ENCODE measurements at regions not wholly inside any gene's neighbourhood (a gene's known extent, or its start where the extent isn't known, plus 50 kb on each side); places are given as distances from the start of the nearest gene placed in this dataset.

GRCh38 chr10:28250782-28251181, 52.1 kb downstream of the MPP7 start:
- DNase-seq (ENCODE audit: low read depth) = no peak

GRCh38 chr10:28250358-28250757, 52.5 kb downstream of the MPP7 start:
- DNase-seq (ENCODE audit: low read depth) = no peak

- DNase-seq (ENCODE audit: low read depth) = no peak
These were observed 53.4 kb downstream of the MPP7 start for GRCh38 chr10:28249512-28249911.

GRCh38 chr10:28248092-28248491, 54.8 kb downstream of the MPP7 start:
- DNase-seq (ENCODE audit: low read depth) = no peak

GRCh38 chr10:28246023-28246422, 56.8 kb downstream of the MPP7 start:
- no peak for DNase-seq (ENCODE audit: low read depth)

- no peak for DNase-seq (ENCODE audit: low read depth)
These were observed 58.9 kb downstream of the MPP7 start for GRCh38 chr10:28243923-28244322.

- no peak for DNase-seq (ENCODE audit: low read depth)
These were observed 60.2 kb downstream of the MPP7 start for GRCh38 chr10:28242555-28243204.

DNA sequence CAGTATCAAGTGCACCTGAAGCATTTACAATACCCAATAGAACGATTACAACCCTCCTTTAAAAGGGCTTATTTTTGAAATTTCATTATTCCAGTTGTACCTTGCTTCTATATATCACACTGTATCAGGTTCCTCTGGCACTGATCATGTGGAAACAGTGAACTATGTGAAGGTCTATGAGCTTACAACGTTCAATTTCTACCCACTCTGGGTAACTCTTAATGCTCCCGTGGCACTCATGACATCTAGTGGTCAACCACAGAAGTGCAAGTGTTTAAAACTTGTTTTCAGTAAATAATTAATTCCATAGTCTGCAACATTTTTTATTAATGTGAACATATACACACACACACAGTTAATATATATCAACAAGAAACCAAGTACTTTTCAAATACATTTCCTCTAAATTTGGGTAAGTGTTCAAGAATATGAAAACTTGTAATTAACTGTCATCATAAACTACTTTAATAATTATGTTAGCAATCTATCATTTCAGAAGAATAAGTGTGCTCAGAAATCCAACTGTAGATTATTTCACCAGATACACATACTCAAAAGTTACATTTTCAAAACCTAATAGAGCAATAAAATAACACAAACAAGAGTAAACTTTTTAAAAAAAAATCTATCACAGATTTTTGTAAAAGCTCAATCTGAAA, 61.0 kb downstream of the MPP7 start:
- peak; percentile 23 for DNase-seq (ENCODE audit: low read depth)

GRCh38 chr10:28240400-28240799, 62.5 kb downstream of the MPP7 start:
- no peak for DNase-seq (ENCODE audit: low read depth)

DNA sequence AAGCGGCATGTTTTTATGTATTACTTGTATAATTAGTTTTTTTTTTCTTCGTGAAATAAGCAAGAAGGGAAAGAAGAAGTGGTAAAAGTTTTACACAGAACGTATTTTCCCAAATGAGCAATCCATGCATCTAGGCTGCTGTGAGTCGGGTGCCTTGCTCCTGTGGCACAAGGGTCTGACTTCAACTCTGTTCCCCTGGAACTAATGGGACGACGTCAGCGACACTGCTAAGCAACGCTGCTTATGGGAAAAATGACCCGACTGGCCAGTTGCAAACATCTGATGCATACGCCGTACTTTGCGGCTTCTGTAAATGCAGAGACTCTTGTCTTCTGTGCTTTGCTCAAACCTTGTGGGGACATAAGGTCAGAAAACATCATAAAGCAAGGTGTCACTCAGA, 66.3 kb downstream of the MPP7 start:
- DNase-seq (ENCODE audit: low read depth) = no peak

GRCh38 chr10:28220811-28221210, 82.1 kb downstream of the MPP7 start:
- no peak for DNase-seq (ENCODE audit: low read depth)

DNA sequence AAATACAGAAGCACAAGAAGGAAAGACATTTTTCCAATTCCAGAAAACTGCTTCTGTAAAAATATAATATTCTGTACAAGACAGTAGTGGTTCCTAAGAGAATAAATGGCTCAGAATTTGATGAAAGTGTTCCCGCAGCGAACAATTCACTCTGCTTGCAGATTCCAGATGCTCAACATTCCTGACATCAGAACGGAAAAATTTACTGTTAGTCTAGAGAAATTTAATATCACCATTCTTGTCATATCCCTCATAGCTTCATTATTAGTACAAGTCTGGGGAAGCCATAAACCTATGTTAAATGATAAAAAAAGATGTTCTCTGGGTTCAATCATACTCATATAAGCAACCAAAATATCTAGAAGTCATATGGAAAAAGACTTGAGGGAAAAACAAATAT, 83.6 kb downstream of the MPP7 start:
- DNase-seq (ENCODE audit: low read depth) = no peak

GRCh38 chr10:28217848-28218247, 85.0 kb downstream of the MPP7 start:
- no peak for DNase-seq (ENCODE audit: low read depth)

DNA sequence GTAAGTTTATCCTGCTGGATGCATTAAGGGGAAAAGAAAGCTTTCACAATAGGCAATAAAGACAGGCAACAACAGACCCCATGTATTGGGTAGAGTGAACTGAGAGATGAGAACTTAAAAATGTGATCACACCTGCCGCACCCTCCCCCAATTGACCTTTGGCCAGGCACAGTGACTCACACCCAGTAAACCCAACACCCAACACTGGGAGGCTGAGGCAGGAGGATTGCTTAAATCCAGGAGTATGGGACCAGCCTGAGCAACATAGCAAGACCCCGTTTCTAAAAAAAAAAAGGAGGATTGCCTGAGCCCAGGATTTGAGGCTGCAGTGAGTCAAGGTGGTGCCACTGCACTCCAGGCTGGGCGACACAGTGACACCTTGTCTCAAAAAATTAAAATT, 86.9 kb downstream of the MPP7 start:
- no peak for DNase-seq (ENCODE audit: low read depth)

DNA sequence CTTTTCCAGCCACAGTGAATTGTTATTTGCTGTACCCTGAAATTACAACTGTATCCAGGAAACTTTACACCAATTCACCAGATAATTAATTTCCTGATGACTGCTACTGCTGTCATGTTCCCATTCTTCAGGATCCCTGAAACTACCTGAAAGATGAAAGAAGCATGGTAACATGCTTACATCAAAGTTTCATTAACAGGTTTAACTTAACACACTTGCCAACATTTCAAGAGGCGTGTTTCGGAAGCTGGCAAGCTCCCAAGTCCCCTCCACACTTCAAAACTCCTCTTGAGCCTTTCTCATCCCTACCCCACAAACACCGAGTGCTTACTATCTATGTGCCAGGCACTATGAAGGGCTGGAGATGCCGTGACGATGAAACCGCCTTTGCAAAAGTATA, 88.6 kb downstream of the MPP7 start:
- no peak for DNase-seq (ENCODE audit: low read depth)

DNA sequence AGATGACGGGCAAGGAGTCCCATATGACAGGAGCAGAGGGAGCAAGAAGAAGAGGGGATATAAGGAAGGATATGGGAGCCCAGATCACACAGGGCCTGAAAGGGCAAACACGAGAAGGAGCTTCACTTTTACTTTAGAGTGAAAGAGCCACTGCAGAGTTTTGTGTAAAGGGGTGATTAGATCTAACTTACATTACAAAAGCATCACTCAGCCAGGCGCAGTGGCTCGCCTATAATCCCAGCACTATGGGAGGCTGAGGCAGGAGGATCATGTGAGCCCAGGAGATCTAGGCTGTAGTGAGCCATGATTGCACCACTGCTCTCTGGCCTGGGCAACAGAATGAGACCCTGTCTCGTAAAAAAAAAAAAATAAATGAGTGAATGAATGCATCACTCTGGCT, 91.1 kb downstream of the MPP7 start:
- no peak for DNase-seq (ENCODE audit: low read depth)

GRCh38 chr10:28207799-28208198, 95.1 kb downstream of the MPP7 start:
- no peak for DNase-seq (ENCODE audit: low read depth)

- DNase-seq (ENCODE audit: low read depth) = no peak
These were observed 99.9 kb downstream of the MPP7 start for GRCh38 chr10:28202941-28203352.

DNA sequence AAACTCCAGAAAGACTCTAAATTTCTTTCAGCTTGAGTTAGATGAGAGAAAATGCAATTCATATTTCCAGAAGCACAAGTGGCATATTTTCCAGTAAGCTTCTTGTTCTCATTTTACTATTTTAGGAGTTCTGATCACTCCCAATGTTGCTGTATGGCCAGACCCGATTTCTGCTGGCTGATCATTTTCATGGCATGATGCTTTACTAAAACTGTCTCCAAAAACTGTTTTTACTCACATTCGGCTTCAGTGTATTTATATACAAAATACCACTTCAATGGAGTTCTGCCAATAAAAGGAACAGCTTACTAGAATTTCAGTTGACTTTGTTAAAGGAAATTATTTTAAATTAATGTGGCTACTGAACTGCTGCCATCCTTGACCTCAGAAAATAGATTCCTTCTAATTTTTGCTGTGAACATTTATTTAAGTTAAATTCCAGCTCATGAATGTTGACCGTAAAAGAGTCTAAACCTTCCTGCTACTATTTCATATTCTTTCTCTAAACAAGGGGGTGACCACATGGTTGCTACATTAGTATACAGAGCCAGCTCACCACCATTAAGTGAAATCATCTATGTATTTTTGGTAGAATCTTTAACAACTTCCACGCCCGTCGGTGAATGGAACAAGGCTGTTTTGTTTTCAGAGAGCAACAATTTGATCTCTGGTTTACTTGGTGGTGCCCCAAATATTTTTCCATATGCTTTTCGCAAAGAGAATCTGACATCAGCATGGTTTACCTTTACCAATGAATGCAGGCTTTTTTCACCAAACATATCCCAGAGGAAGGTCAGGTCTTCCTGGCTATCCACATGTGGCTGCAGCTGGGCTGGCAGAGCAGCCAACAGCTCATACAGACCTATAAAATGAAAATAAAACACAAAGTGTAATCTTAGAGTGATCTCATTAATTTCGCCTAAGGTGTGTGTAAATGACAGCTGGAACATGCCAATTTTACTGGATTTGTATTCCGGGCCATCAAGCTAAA, 101.2 kb downstream of the MPP7 start:
- no peak for DNase-seq (ENCODE audit: low read depth)

GRCh38 chr10:28200775-28201174, 102.1 kb downstream of the MPP7 start:
- no peak for DNase-seq (ENCODE audit: low read depth)

GRCh38 chr10:28199941-28200340, 102.9 kb downstream of the MPP7 start:
- DNase-seq (ENCODE audit: low read depth) = no peak

DNA sequence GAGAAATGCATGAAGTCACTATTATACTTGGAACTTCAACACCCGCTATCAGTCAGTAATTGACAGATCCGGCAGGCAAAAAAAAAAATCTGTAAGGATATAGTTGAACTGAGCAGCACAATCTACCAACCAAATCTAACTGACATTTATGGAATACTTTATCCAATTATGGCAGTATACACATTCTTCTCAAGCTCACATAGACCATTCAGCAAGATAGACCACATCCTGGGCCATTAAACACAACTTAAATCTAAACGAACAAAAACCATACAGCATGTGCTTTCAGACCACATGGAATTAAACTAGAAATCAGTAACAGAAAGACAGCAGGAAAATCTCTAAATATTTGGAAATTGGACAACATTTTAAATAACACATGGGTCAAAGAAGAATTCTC, 112.7 kb downstream of the MPP7 start:
- no peak for DNase-seq (ENCODE audit: low read depth)

GRCh38 chr10:28188526-28188925, 114.3 kb downstream of the MPP7 start:
- DNase-seq (ENCODE audit: low read depth) = no peak
